Immature natural killer cell (primary cell): ENCODE measurements at regions not wholly inside any gene's neighbourhood (a gene's known extent, or its start where the extent isn't known, plus 50 kb on each side); places are given as distances from the start of the nearest gene placed in this dataset.

ENCODE experiments used
- DNase-seq, 3 donors: peaks; one replicate each; pipeline ENCODE4 v3.0.0; 2022; ENCODE audit warnings: mixed read lengths in 1 of 3
- H3K27ac Mint-ChIP-seq, 6 donors: one replicate each; pipeline ENCODE4 v1.8.0; 2020; ENCODE audit warnings: mixed read lengths in 6 of 6, mild to moderate bottlenecking in 5 of 6, inconsistent platforms in 4 of 6, moderate library complexity in 3 of 6
- H3K27me3 Mint-ChIP-seq, 3 donors: one replicate each; pipeline ENCODE4 v1.8.0; 2020 to 2021; ENCODE audit warnings: low read depth in 3 of 3, mild to moderate bottlenecking in 3 of 3, mixed read lengths in 3 of 3, moderate library complexity in 3 of 3, inconsistent platforms in 1 of 3
- H3K36me3 Mint-ChIP-seq, 3 donors: one replicate each; pipeline ENCODE4 v1.8.0; 2020; ENCODE audit warnings: mixed read lengths in 3 of 3, inconsistent platforms in 2 of 3, mild to moderate bottlenecking in 2 of 3
- H3K4me1 Mint-ChIP-seq, 2 donors: one replicate each; pipeline ENCODE4 v1.8.0; 2020; ENCODE audit warnings: inconsistent platforms in 2 of 2, mild to moderate bottlenecking in 2 of 2, mixed read lengths in 2 of 2, moderate library complexity in 1 of 2
- H3K4me3 Mint-ChIP-seq, 5 donors: one replicate each; pipeline ENCODE4 v1.8.0; 2020; ENCODE audit warnings: mild to moderate bottlenecking in 5 of 5, mixed read lengths in 5 of 5, inconsistent platforms in 3 of 5, moderate library complexity in 3 of 5
- H3K9me3 Mint-ChIP-seq, 6 donors: one replicate each; pipeline ENCODE4 v1.8.0; 2020; ENCODE audit warnings: mild to moderate bottlenecking in 6 of 6, mixed read lengths in 6 of 6, inconsistent platforms in 4 of 6, moderate library complexity in 3 of 6

GRCh38 chr10:36728626-36729025 is 396.8 kb upstream of the ANKRD30A start:
- Mint-ChIP-seq H3K9me3 (peaks cover 0 to 8% (median 1%) of the 10 kb centered on the region in 6 donors), H3K27ac (peak overlapping the region in 1 of 6 donors; percentile 2), H3K4me3 (no peak overlapping the region), H3K36me3 (no peaks in the 10 kb centered on the region), H3K27me3 (peaks cover 0 to 4% (median 2%) of the 10 kb centered on the region in 3 donors), H3K4me1 (no peaks in the 10 kb centered on the region)
- no peak for DNase-seq

- Mint-ChIP-seq H3K27ac (no peak overlapping the region), H3K36me3 (no peaks in the 10 kb centered on the region), H3K4me3 (no peak overlapping the region), H3K27me3 (peaks cover 0 to 4% (median 2%) of the 10 kb centered on the region in 3 donors), H3K4me1 (no peaks in the 10 kb centered on the region), H3K9me3 (peaks cover 0 to 5% (median 2%) of the 10 kb centered on the region in 6 donors)
- no peak for DNase-seq
Observed at GRCh38 chr10:36725581-36726520, 399.5 kb upstream of the ANKRD30A start.

- Mint-ChIP-seq H3K4me3 (no peak overlapping the region), H3K9me3 (peaks cover 0 to 8% (median 3%) of the 10 kb centered on the region in 6 donors), H3K4me1 (no peaks in the 10 kb centered on the region), H3K27me3 (peaks cover 0 to 4% (median 0%) of the 10 kb centered on the region in 3 donors), H3K27ac (no peak overlapping the region), H3K36me3 (no peaks in the 10 kb centered on the region)
- DNase-seq = no peak
Observed at GRCh38 chr10:36722777-36723176, 402.6 kb upstream of the ANKRD30A start.

GRCh38 chr10:36721871-36722270 is 403.5 kb upstream of the ANKRD30A start:
- Mint-ChIP-seq H3K36me3 (no peaks in the 10 kb centered on the region), H3K9me3 (peaks cover 0 to 8% (median 3%) of the 10 kb centered on the region in 6 donors), H3K27ac (no peak overlapping the region), H3K4me1 (no peaks in the 10 kb centered on the region), H3K4me3 (no peak overlapping the region), H3K27me3 (peaks cover 0 to 2% (median 0%) of the 10 kb centered on the region in 3 donors)
- no peak for DNase-seq

GRCh38 chr10:36720895-36721294 is 404.5 kb upstream of the ANKRD30A start:
- no peak for DNase-seq
- no peak overlapping the region for H3K4me3 Mint-ChIP-seq
- peaks cover 0 to 8% (median 5%) of the 10 kb centered on the region in 6 donors for H3K9me3 Mint-ChIP-seq
- H3K36me3 Mint-ChIP-seq = no peaks in the 10 kb centered on the region
- H3K4me1 Mint-ChIP-seq = no peaks in the 10 kb centered on the region
- H3K27me3 Mint-ChIP-seq = peaks cover 0 to 2% (median 0%) of the 10 kb centered on the region in 3 donors
- no peak overlapping the region for H3K27ac Mint-ChIP-seq

- Mint-ChIP-seq H3K4me3 (no peak overlapping the region), H3K27me3 (no peaks in the 10 kb centered on the region)
Observed at GRCh38 chr10:36717118-36717517, 408.3 kb upstream of the ANKRD30A start.

GRCh38 chr10:36716291-36716690 is 409.1 kb upstream of the ANKRD30A start:
- Mint-ChIP-seq H3K36me3 (no peaks in the 10 kb centered on the region), H3K9me3 (peaks cover 1 to 14% (median 4%) of the 10 kb centered on the region in 6 donors)

More at GRCh38 chr10:36717118-36717517, 408.3 kb upstream of the ANKRD30A start:
- DNase-seq = no peak
- no peak overlapping the region for H3K27ac Mint-ChIP-seq
- H3K9me3 Mint-ChIP-seq = peaks cover 1 to 12% (median 4%) of the 10 kb centered on the region in 6 donors
- no peaks in the 10 kb centered on the region for H3K36me3 Mint-ChIP-seq
- no peaks in the 10 kb centered on the region for H3K4me1 Mint-ChIP-seq

GRCh38 chr10:36712695-36713094 is 412.7 kb upstream of the ANKRD30A start:
- no peak overlapping the region for H3K4me3 Mint-ChIP-seq
- H3K36me3 Mint-ChIP-seq = no peaks in the 10 kb centered on the region
- H3K27me3 Mint-ChIP-seq = no peaks in the 10 kb centered on the region
- H3K9me3 Mint-ChIP-seq = peaks cover 0 to 14% (median 2%) of the 10 kb centered on the region in 6 donors
- no peak for DNase-seq
- H3K4me1 Mint-ChIP-seq = no peaks in the 10 kb centered on the region
- H3K27ac Mint-ChIP-seq = no peak overlapping the region

More at GRCh38 chr10:36716291-36716690, 409.1 kb upstream of the ANKRD30A start:
- H3K4me1 Mint-ChIP-seq = no peaks in the 10 kb centered on the region
- no peak overlapping the region for H3K27ac Mint-ChIP-seq
- no peaks in the 10 kb centered on the region for H3K27me3 Mint-ChIP-seq
- no peak overlapping the region for H3K4me3 Mint-ChIP-seq
- DNase-seq = no peak

- H3K36me3 Mint-ChIP-seq = no peaks in the 10 kb centered on the region
- H3K27me3 Mint-ChIP-seq = no peaks in the 10 kb centered on the region
- peaks cover 0 to 14% (median 2%) of the 10 kb centered on the region in 6 donors for H3K9me3 Mint-ChIP-seq
- H3K4me3 Mint-ChIP-seq = no peak overlapping the region
- no peak overlapping the region for H3K27ac Mint-ChIP-seq
- H3K4me1 Mint-ChIP-seq = no peaks in the 10 kb centered on the region
- DNase-seq = no peak
Observed at GRCh38 chr10:36711361-36711760, 414.0 kb upstream of the ANKRD30A start.

- Mint-ChIP-seq H3K27me3 (no peaks in the 10 kb centered on the region), H3K36me3 (no peaks in the 10 kb centered on the region), H3K27ac (no peak overlapping the region), H3K4me3 (no peak overlapping the region), H3K9me3 (peaks cover 3 to 23% (median 5%) of the 10 kb centered on the region in 6 donors), H3K4me1 (no peaks in the 10 kb centered on the region)
- DNase-seq = no peak
Observed at GRCh38 chr10:36704124-36704523, 421.3 kb upstream of the ANKRD30A start.

- Mint-ChIP-seq H3K27me3 (no peaks in the 10 kb centered on the region), H3K4me1 (no peaks in the 10 kb centered on the region), H3K36me3 (no peaks in the 10 kb centered on the region), H3K27ac (no peak overlapping the region), H3K4me3 (no peak overlapping the region), H3K9me3 (peaks cover 3 to 29% (median 8%) of the 10 kb centered on the region in 6 donors)
- DNase-seq = no peak
Observed at GRCh38 chr10:36703179-36703578, 422.2 kb upstream of the ANKRD30A start.

GRCh38 chr10:36700123-36700522 is 425.3 kb upstream of the ANKRD30A start:
- Mint-ChIP-seq H3K4me1 (no peaks in the 10 kb centered on the region), H3K27ac (no peak overlapping the region), H3K36me3 (no peaks in the 10 kb centered on the region), H3K27me3 (no peaks in the 10 kb centered on the region), H3K9me3 (peaks cover 0 to 26% (median 7%) of the 10 kb centered on the region in 6 donors), H3K4me3 (no peak overlapping the region)
- DNase-seq = no peak

GRCh38 chr10:36692759-36693158 is 432.6 kb upstream of the ANKRD30A start:
- Mint-ChIP-seq H3K9me3 (peaks cover 0 to 23% (median 7%) of the 10 kb centered on the region in 6 donors), H3K27ac (no peak overlapping the region), H3K36me3 (no peaks in the 10 kb centered on the region)

GRCh38 chr10:36688717-36689116 is 436.7 kb upstream of the ANKRD30A start:
- peaks cover 3 to 16% (median 9%) of the 10 kb centered on the region in 6 donors for H3K9me3 Mint-ChIP-seq
- H3K36me3 Mint-ChIP-seq = no peaks in the 10 kb centered on the region
- H3K27me3 Mint-ChIP-seq = peaks cover 0 to 5% (median 0%) of the 10 kb centered on the region in 3 donors
- no peaks in the 10 kb centered on the region for H3K4me1 Mint-ChIP-seq
- H3K4me3 Mint-ChIP-seq = no peak overlapping the region
- DNase-seq = no peak
- no peak overlapping the region for H3K27ac Mint-ChIP-seq

More at GRCh38 chr10:36692759-36693158, 432.6 kb upstream of the ANKRD30A start:
- Mint-ChIP-seq H3K4me3 (no peak overlapping the region), H3K27me3 (peaks cover 0 to 5% (median 0%) of the 10 kb centered on the region in 3 donors), H3K4me1 (no peaks in the 10 kb centered on the region)
- no peak for DNase-seq
